Kasumi-1 (cell line): ENCODE measurements at regions not wholly inside any gene's neighbourhood (a gene's known extent, or its start where the extent isn't known, plus 50 kb on each side); places are given as distances from the start of the nearest gene placed in this dataset.
"Not testable (repeated sequence)": the region's sequence is repeated elsewhere in the genome, so short reads cannot be mapped to it uniquely, and the experiment has no call there.

ENCODE experiments used
- DNase-seq, 2 experiments: peaks; one replicate each; lab custom pipeline; 2025; lab: John Stamatoyannopoulos, UW

DNA sequence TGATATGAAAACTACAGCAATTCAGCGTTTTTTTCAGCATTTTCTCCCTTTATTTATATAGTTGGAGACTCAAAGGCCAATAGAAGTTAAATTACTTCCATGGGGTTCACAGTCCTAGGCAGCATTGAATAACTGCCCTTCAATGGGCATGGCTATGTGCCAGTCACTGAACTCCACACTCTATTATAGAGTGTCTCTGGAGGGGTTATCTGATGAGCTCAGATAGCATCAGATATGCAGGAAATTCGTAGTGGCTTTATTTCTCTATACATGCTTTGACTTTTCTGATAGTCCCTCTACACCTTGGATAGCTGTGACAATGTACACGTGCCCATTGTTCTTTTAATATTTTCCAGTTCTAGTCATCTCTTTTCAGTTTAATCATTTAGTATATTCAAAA lies 396.9 kb upstream of the CBLB start:
- DNase-seq = no peak

DNA sequence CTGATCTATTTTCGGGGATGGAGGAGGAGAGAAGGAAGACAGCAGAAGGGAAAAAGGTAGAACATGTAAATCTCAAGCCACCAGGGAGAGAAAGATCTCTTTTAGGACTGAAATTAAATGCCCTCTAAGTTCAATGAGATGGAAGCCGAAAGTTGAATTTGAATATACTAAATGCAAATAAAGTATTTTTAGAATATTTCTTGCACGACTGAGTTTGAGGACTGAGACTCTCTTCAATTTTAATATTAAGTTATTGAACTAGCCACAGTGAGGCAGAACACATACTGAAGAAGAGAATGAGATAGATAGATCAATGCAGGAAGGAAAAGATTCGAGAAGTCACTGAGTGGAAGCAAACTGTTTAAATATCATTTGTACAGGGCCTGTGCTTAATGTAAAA lies 399.9 kb upstream of the CBLB start:
- DNase-seq = no peak

- DNase-seq = no peak
These were observed 403.5 kb upstream of the CBLB start for GRCh38 chr3:106272302-106272701.

GRCh38 chr3:106275592-106275991 lies 406.8 kb upstream of the CBLB start:
- no peak for DNase-seq

DNA sequence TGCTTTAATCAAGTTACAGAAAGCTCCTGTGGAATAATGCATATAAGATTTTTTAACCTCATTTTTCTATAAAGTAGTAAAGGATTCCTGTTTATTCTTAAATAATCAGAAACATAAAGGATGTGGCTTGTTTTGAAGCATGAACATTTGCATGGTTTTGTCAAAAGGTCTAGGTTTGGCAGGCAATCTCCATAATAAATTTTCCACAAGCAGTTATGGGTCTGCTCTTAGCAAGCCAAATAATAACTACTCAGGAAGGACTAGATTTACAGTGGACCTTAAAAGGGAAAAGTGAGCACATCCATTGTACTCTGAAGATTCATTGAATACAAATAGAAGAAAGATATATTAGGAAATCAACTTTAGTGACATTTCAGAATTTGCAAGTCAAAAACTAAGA lies 407.3 kb upstream of the CBLB start:
- no peak for DNase-seq

DNA sequence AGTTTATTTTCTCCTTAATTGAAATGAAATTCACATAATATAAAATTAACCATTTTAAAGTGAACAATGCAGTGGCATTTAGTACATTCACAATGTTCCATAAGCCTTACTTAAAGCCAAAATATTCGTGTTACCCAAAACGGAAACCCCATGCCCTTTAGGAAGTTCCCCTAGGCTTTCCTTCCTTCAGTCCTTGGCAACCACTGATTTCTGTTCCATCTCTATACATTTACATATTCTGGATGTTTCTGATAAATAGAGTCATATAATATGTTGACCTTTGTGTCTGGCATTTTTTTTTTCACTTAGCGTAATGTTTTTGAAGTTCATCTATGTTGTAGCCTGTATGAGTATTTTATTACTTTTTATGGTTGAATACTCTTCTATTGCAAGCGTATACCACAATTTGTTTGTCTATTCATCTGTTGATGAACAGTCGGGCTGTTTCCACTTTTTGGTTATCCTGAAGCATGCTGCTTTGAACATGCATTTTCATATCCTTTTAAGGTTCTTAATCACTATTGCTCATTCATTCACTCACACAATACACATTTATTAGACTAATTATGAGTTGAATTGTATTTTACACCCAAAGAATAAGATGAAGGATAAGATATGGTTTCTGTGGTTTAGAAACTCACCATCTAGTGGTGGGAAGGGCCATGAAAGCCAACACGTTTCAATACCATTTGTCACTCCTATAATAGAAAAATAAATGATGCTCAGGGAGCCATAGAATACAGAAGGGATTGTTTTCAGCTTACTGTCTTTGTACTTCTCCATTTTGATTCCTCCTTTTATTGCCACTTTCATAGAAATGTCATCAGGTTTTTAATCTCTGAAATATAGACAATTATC lies 408.2 kb upstream of the CBLB start:
- no peak for DNase-seq

GRCh38 chr3:106277731-106278130 lies 408.9 kb upstream of the CBLB start:
- no peak for DNase-seq

- no peak for DNase-seq
These were observed 412.4 kb upstream of the CBLB start for GRCh38 chr3:106281221-106281620.

DNA sequence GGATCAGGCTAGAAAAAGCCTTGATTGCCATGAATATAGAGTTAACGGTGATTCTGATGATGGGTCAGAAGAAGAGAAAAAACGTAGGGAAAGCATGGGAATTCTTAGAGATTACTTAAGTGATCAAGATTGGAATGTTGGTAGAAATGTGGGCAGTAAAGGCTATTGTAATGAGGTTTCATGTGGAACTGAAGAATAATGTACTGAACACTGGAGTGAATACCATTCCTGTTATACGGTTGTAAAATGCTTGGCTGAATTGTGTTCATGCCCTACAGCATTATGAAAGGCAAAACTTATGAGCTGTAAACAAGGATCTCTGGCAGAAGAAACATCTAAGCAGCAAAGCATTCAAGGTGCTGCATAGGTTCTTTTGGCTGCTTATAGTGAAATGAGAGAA lies 414.1 kb upstream of the CBLB start:
- no peak for DNase-seq

DNA sequence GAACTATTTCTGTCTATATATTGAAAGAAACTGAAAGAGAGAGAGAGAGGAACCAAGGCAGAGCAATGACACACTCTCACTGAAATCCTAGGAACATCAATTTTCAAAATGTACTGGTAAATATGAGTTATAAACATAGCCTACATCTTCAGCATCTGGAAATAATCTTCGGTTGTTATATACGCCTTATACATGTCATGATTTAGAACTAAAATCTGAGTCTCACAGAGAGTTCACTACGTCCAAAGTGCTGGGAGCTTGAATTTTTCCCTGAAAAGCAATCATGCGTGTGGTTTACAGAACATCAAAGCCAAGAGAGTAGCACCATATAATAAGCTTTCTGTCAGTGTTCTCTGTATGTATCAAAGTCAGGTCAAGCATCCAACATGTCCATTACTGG lies 420.0 kb upstream of the CBLB start:
- no peak for DNase-seq

DNA sequence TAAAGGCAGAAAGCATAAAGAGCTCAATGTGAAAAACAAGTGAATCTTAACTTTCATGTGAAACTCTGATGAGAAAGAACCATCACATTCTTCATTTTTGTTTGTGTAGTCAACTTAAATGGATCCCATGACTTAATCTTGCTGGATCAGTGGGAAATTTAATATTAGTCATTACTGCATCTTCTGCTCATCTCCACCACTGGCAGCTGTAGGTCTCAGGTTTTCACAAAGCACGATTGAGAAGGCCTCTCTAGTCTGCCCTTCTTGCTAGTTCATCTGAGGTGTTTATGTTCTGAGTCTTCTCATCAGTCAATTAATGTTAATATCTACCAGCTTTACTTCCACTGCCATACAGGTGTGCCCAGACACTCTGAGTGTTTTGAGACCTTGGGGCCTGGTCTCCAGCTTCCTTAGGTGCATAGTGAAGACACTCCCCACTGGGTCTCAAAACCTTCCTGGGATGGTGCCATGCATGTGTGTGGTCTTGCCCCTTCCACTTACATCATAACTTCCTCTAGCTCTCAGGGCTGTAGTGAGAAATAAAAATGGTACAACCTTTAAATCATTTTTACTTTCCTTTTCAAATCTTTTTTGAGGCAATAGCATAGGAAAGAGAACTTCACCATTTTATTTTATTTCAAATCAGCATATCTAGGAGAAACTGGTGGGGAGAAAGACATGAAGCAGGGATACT lies 421.6 kb upstream of the CBLB start:
- DNase-seq = no peak

GRCh38 chr3:106293161-106293560 lies 424.3 kb upstream of the CBLB start:
- DNase-seq = no peak

DNA sequence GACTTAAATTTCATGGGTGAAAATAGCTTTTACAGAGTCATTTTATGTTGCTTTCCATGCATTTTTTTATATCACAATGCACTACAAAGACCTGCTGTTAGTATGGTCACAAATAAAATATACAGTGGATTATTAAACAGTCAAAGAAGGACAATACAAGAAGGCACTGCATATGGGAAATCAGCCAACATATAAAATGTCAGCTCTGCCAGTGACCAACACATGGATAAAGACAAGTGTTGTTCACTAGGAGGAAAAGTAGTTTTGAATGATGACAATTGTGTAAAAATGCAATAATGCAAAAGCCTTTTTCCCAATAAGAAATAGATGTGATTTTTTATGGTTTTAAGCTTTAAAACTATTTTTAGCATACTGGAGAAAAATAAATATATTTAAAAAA lies 425.3 kb upstream of the CBLB start:
- DNase-seq = no peak

- no peak for DNase-seq
These were observed 427.2 kb upstream of the CBLB start for GRCh38 chr3:106296062-106296461.

- no peak for DNase-seq
These were observed 430.7 kb upstream of the CBLB start for GRCh38 chr3:106299300-106300098.

- peak in 1 of 2 experiments; percentile 12 for DNase-seq
These were observed 433.8 kb upstream of the CBLB start for GRCh38 chr3:106302451-106303221.

GRCh38 chr3:106303766-106304165 lies 435.0 kb upstream of the CBLB start:
- no peak for DNase-seq

DNA sequence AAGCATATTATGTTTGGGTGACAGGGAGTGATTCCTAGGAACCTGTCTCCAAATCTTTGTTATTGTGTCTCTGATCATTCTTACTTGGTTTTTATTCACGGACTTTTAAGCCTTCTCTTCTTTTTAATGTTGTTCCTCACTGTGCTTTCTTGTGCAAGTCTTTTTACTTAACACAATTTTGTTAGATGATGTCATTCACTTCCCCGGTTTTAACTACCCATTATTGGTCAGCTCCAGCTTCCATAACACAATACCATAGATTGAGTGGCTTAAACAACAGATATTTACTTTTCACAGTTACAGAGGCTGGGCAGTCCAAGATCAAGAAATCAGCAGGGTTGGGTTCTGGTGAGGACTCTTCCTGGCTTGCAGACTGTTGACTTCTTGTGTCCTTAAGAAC lies 436.3 kb upstream of the CBLB start:
- DNase-seq = no peak

DNA sequence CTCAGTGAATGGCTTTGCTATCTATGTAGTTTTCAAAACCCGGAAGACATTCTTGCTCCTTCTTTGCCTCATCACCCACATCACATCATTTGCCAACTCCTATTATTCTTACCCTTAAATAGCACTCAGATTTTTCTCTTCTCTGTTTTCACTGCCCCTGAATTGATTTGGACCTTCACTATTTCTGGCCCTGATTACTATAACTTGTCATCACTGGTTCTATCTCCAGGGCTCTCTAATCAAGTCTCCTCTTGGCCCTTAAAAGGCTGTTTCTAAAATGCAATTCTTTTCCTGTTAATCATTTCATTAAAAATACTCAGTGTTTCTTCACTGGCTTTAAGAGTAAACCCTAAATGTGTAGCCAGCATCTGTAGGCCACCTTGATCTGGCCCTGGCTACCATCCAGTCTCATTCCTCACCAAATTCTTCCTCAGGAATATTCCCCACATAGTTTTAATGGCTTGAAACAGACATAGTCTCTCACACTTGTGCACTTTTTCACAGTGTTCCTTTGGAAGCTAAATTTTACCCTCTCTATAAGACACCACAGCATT lies 437.1 kb upstream of the CBLB start:
- DNase-seq = no peak

DNA sequence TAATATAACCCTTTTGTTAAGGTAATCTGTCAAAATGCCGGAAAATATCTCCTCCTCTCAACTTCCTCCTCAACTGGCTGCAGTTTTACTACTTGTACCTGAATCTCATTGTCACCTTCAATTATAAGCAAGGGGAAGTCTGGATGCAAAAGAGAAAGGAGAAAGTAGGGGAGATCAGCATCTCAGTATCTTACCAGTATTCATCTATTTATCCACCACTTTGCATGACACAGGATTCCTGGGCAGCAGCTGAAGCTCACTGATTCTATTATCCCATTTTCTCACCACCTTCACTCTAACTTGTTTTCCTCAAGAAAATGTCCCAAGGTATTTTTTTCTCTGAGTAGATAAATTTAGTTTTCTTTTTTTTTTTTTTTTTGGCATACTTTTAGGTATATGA lies 440.5 kb upstream of the CBLB start:
- no peak for DNase-seq

GRCh38 chr3:106309798-106310197 lies 441.0 kb upstream of the CBLB start:
- DNase-seq = not testable (repeated sequence)
